Lower leg skin (tissue), 4 donors: ENCODE measurements at regions not wholly inside any gene's neighbourhood (a gene's known extent, or its start where the extent isn't known, plus 50 kb on each side); places are given as distances from the start of the nearest gene placed in this dataset.

ENCODE experiments used
- DNase-seq, 2 donors: peaks; one replicate each; pipeline ENCODE4 v3.0.0-alpha.2; 2019; ENCODE audit warnings: low spot score in 2 of 2
- H3K4me3 ChIP-seq: fragments of 200-600 bp; sonication (generic); 2 replicates; pipeline ENCODE4 v1.5.1; 2017; ENCODE audit warnings: mild to moderate bottlenecking, low read depth; ENCODE audit not compliant: poor library complexity, severe bottlenecking
- POLR2A ChIP-seq, 2 donors: fragments of 450-650 bp; IDR thresholded peaks; one replicate each; pipeline ENCODE4 v1.6.1; 2016 to 2017; ENCODE audit warnings: antibody characterized with exemption in 2 of 2, mild to moderate bottlenecking in 1 of 2, moderate library complexity in 1 of 2
- WGBS, 2 donors: methylation state at CpG; one replicate each; pipeline ENCODE4 v1.1.5; 2018; 5-methylcytosine and 5-hydroxymethylcytosine counted together
- intact Hi-C: fragments of 100-400 bp; cut with DNase I; formaldehyde crosslinking; loops from one replicate; pipeline ENCODE4 v1.15.0; 2023; ENCODE audit warnings: low total_unique reads
- TF ChIP-seq, protein P1 (sequence below), 3 donors: fragments of 450-650 bp; IDR thresholded peaks; one replicate each; pipeline ENCODE4 v1.5.1; 2016; ENCODE audit warnings: antibody characterized with exemption in 3 of 3, mild to moderate bottlenecking in 3 of 3, moderate library complexity in 2 of 3

DNA sequence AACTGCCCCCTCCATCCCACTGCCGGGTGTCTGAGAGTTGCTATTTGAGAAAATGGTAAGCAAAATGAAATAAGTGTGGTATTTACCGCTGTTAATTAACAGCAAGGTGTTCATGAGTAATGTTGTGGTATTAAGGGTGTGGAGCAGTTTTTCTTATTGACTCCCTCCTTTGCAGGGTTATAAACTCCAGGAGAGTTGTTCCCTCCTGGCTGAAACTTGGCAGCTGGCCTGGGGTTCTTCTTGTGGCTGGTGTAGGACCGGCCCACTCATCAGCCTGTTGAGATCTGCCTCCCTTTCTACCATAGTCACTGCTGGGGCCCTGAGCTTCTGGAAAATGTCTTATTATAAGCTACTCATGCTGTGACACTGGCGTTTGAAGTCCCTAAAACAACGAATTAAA, 128.6 kb downstream of the SOX9 start:
- no peak overlapping the region for H3K4me3 ChIP-seq
- intact Hi-C loops = no loop called here
- DNase-seq = no peak
- no peak for TF ChIP-seq POLR2A (IDR thresholded peaks at IDR 0.05)
- TF ChIP-seq, protein P1, sequence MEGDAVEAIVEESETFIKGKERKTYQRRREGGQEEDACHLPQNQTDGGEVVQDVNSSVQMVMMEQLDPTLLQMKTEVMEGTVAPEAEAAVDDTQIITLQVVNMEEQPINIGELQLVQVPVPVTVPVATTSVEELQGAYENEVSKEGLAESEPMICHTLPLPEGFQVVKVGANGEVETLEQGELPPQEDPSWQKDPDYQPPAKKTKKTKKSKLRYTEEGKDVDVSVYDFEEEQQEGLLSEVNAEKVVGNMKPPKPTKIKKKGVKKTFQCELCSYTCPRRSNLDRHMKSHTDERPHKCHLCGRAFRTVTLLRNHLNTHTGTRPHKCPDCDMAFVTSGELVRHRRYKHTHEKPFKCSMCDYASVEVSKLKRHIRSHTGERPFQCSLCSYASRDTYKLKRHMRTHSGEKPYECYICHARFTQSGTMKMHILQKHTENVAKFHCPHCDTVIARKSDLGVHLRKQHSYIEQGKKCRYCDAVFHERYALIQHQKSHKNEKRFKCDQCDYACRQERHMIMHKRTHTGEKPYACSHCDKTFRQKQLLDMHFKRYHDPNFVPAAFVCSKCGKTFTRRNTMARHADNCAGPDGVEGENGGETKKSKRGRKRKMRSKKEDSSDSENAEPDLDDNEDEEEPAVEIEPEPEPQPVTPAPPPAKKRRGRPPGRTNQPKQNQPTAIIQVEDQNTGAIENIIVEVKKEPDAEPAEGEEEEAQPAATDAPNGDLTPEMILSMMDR (IDR thresholded peaks at IDR 0.05) = no peak
- 65 to 75% methylated on average over 5 of the region's 5 CpGs for WGBS, 2 donors

DNA sequence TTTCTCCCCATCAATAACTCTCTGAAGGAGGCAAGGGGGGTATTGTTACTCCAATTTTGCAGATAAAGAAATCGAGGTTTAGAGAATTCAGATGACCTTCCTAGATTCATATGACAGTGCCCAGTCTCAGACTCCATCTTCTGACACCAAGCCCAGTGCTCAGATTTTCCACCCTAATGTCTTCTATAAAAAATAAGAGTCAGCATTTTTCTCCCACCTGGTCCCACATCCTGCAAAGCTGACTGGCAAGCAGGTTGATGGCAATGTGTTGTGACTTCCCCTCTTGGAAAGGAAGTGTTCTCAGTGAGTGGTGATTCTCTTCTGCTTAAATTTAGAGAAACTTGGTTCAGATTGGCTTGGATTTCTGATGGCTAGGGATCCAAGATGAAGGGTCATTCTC, 129.4 kb downstream of the SOX9 start:
- WGBS, 2 donors = 90 to 93% methylated on average over 1 of the region's 1 CpG

DNA sequence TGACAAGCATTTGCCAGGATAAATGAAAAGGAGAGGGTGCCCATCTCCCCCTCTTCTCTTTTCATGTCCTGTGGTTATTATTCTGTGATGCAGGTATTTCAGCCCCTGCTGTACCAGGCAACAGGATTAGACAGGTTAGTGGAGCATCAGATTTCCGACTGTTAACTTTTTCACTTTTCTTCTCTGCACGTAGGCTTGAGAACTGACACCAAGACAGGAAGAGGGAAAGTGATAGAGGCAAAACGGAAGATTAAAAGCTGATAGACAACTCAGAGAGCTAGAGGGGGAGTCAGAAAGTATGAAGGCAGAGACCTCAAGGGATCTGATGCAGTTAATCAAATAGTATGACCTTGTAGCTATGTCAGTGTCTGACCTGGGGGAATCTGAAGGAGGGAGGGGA, 132.8 kb downstream of the SOX9 start:
- no peak for DNase-seq
- 81 to 88% methylated on average over 3 of the region's 3 CpGs for WGBS, 2 donors
- TF ChIP-seq, protein P1 (IDR thresholded peaks at IDR 0.05) = no peak
- TF ChIP-seq POLR2A (IDR thresholded peaks at IDR 0.05) = no peak
- intact Hi-C loops = no loop called here
- no peak overlapping the region for H3K4me3 ChIP-seq

More for the DNA sequence above, 129.4 kb downstream of the SOX9 start:
- no peak for DNase-seq
- intact Hi-C loops = no loop called here
- H3K4me3 ChIP-seq = no peak overlapping the region
- no peak for TF ChIP-seq POLR2A (IDR thresholded peaks at IDR 0.05)
- TF ChIP-seq, protein P1 (IDR thresholded peaks at IDR 0.05) = no peak

DNA sequence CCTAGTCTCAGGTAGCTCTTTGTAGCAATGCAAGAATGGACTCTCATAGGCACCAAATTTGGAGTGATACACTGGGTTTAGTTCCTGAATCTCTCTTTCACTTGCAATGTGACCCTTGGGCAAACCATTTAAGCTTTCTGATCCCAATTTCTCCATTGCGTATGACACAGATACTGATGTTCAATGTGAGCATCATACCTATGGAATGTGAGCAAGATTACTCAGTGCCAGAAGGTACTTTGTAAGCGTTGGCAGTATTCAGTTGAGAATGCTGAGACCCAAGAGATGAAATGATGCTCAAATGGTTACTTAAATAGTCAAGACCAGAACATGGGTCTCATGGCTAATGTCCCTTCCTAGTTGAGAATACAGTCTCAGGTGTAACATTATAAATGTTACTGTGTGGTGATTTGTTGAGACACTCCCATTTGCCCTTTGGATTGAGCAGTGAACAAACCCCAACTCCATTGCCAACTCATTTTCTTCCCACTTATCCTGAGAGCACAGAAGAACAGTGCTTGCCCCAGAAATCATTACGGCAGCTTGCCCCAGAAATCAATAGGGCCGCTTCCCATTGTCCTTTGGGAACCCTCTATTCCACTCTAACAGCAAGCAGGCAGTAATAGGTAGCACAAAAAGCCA, 134.1 kb downstream of the SOX9 start:
- DNase-seq = no peak
- H3K4me3 ChIP-seq = no peak overlapping the region
- intact Hi-C loops = no loop called here
- TF ChIP-seq POLR2A (IDR thresholded peaks at IDR 0.05) = no peak
- TF ChIP-seq, protein P1 (IDR thresholded peaks at IDR 0.05) = no peak
- WGBS, 2 donors = 89 to 91% methylated on average over 4 of the region's 4 CpGs

DNA sequence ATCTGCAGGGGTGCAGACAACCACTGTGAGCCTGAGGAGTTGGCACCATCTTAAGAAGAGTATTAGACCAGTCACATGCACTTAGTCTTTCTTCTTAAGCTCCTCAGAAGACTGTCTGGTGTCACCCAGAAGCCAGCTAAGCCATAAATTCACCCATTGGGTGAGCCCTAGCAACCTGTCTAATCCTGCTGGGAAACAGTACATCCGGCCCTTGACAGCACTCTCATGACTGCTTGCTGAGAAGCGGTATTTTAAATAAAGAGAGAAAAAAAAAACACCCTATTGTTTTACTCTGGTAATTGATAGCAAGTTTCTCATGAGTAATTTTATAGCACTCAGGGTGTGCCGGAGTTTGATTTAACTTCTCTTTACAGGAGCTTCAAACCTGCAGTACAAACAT, 134.7 kb downstream of the SOX9 start:
- DNase-seq = no peak
- WGBS, 2 donors = 80 to 83% methylated on average over 3 of the region's 3 CpGs
- TF ChIP-seq, protein P1 (IDR thresholded peaks at IDR 0.05) = no peak
- TF ChIP-seq POLR2A (IDR thresholded peaks at IDR 0.05) = no peak
- intact Hi-C loops = no loop called here
- H3K4me3 ChIP-seq = no peak overlapping the region

DNA sequence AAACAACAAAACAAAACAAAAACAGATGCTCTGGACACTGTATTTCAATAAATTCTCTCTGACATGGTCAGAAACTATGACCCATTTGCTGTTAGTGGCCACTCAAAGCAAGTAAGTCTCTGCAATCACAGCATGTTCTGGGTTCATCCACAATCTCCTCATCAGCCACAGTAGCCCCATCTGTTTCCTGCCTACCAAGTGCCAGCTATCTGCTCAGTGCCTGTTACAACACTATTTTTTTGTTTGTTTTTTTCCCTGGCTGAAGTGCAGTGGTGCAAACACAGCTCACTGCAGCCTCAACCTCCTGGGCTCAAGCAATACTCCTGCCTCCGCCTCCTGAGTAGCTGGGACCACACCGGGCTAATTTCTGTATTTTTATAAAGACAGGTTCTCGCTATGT, 137.9 kb downstream of the SOX9 start:
- 97% methylated on average over 3 of the region's 3 CpGs for WGBS, 2 donors
- TF ChIP-seq POLR2A (IDR thresholded peaks at IDR 0.05) = no peak
- TF ChIP-seq, protein P1 (IDR thresholded peaks at IDR 0.05) = no peak
- intact Hi-C loops = no loop called here
- no peak overlapping the region for H3K4me3 ChIP-seq
- no peak for DNase-seq
